Fibroblast of lung (primary cell): ENCODE measurements at regions not wholly inside any gene's neighbourhood (a gene's known extent, or its start where the extent isn't known, plus 50 kb on each side); places are given as distances from the start of the nearest gene placed in this dataset.

Experiments
- DNase-seq, 2 donors: peaks; one replicate each; pipeline versions ENCODE4 v3.0.0 to v3.0.0-alpha.2; 2010; ENCODE audit warnings: low read depth in 2 of 2
- H2AFZ ChIP-seq: 2 replicates; pipeline ENCODE4 v1.5.1; 2012; ENCODE audit warnings: low read length, control low read depth, inconsistent platforms
- H3K27ac ChIP-seq: 2 replicates; pipeline ENCODE4 v1.5.1; 2011; ENCODE audit warnings: low read length, control low read depth; ENCODE audit not compliant: insufficient read depth
- H3K27me3 ChIP-seq: 2 replicates; pipeline ENCODE4 v1.5.1; 2011; ENCODE audit warnings: mild to moderate bottlenecking, low read length; ENCODE audit not compliant: control insufficient read depth, insufficient read depth
- H3K36me3 ChIP-seq: 2 replicates; pipeline ENCODE4 v1.5.1; 2011; ENCODE audit warnings: low read length; ENCODE audit not compliant: control insufficient read depth, insufficient read depth
- H3K4me1 ChIP-seq: 2 replicates; pipeline ENCODE4 v1.5.1; 2011; ENCODE audit warnings: low read length; ENCODE audit not compliant: control insufficient read depth, insufficient read depth; ENCODE audit errors: extremely low read depth
- H3K4me2 ChIP-seq: 2 replicates; pipeline ENCODE4 v1.5.1; 2011; ENCODE audit warnings: low read length, control low read depth; ENCODE audit not compliant: insufficient read depth; ENCODE audit errors: extremely low read depth
- H3K4me3 ChIP-seq, 4 experiments: fragments of 200-600 bp in 1 of 4; sonication (generic) in 1 of 4; replicated peaks in 1 of 4; 2 replicates each; pipeline ENCODE4 v1.5.1; 2011 to 2016; ENCODE audit warnings: low read length in 4 of 4, low read depth in 3 of 4, mild to moderate bottlenecking in 3 of 4, control low read depth in 2 of 4, inconsistent platforms in 1 of 4, mixed read lengths in 1 of 4; ENCODE audit not compliant: insufficient read depth in 1 of 4; ENCODE audit errors: control extremely low read depth in 1 of 4
- H3K79me2 ChIP-seq: 2 replicates; pipeline ENCODE4 v1.5.1; 2012; ENCODE audit warnings: mild to moderate bottlenecking, low read length, inconsistent platforms; ENCODE audit not compliant: control insufficient read depth, insufficient read depth
- H3K9ac ChIP-seq: 2 replicates; pipeline ENCODE4 v1.5.1; 2011; ENCODE audit warnings: mild to moderate bottlenecking, low read length, control low read depth; ENCODE audit not compliant: insufficient read depth
- H3K9me3 ChIP-seq: 2 replicates; pipeline ENCODE4 v1.5.1; 2012; ENCODE audit warnings: low read depth, low read length; ENCODE audit not compliant: control insufficient read depth, insufficient read depth
- H4K20me1 ChIP-seq: 2 replicates; pipeline ENCODE4 v1.5.1; 2011; ENCODE audit warnings: low read length; ENCODE audit not compliant: control insufficient read depth, insufficient read depth; ENCODE audit errors: extremely low read depth
- EZH2 ChIP-seq: IDR thresholded peaks from 2 replicates; pipeline ENCODE4 v1.5.1; 2012; ENCODE audit warnings: low read length, control low read depth, mild to moderate bottlenecking; ENCODE audit errors: missing control alignments
- TF ChIP-seq, protein P1 (sequence below), 2 donors: IDR thresholded peaks in 1 of 2; conservative IDR thresholded peaks in 1 of 2; 1 replicate in 1 of 2; 2 replicates in 1 of 2; pipeline ENCODE4 v1.5.1; 2011 to 2012; ENCODE audit warnings: low read length in 2 of 2, control low read depth in 1 of 2, inconsistent platforms in 1 of 2, low read depth in 1 of 2, mild to moderate bottlenecking in 1 of 2

DNA sequence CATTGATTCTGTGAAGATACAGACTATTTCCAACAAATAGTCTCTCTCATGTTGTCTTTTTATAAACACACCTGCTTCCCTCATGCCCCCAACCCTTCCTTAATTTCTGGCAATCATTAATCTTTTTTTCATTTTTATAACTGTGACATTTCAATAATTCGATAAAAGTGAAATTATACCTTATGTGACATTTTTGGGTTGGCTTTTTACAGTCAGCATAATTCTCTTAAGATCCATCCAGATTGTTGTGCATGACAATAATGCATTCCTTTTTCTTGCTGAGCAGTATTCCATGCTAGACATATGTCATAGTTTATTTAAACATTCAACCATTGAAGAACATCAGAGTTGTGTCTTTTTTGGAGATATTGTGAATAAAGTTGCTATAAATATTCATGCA, 541.8 kb upstream of the VRK2 start:
- no peak overlapping the region for H3K4me2 ChIP-seq
- no peak overlapping the region for H3K9ac ChIP-seq
- H3K27ac ChIP-seq: no peak overlapping the region
- no peaks in the 10 kb centered on the region for H3K27me3 ChIP-seq
- no peaks in the 10 kb centered on the region for H3K4me1 ChIP-seq
- no peak for DNase-seq
- TF ChIP-seq, protein P1, sequence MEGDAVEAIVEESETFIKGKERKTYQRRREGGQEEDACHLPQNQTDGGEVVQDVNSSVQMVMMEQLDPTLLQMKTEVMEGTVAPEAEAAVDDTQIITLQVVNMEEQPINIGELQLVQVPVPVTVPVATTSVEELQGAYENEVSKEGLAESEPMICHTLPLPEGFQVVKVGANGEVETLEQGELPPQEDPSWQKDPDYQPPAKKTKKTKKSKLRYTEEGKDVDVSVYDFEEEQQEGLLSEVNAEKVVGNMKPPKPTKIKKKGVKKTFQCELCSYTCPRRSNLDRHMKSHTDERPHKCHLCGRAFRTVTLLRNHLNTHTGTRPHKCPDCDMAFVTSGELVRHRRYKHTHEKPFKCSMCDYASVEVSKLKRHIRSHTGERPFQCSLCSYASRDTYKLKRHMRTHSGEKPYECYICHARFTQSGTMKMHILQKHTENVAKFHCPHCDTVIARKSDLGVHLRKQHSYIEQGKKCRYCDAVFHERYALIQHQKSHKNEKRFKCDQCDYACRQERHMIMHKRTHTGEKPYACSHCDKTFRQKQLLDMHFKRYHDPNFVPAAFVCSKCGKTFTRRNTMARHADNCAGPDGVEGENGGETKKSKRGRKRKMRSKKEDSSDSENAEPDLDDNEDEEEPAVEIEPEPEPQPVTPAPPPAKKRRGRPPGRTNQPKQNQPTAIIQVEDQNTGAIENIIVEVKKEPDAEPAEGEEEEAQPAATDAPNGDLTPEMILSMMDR (conservative IDR thresholded peaks at IDR 0.05 in 1 of 2, IDR thresholded peaks at IDR 0.05 in 1 of 2; ENCODE audit: low read depth in 1 of 2, low read length in 2 of 2): no peak
- TF ChIP-seq EZH2: no peak
- no peak overlapping the region for H2AFZ ChIP-seq
- H4K20me1 ChIP-seq: no peaks in the 10 kb centered on the region
- no peaks in the 10 kb centered on the region for H3K36me3 ChIP-seq
- H3K79me2 ChIP-seq: no peaks in the 10 kb centered on the region
- H3K9me3 ChIP-seq: no peaks in the 10 kb centered on the region
- H3K4me3 ChIP-seq: no peak overlapping the region

DNA sequence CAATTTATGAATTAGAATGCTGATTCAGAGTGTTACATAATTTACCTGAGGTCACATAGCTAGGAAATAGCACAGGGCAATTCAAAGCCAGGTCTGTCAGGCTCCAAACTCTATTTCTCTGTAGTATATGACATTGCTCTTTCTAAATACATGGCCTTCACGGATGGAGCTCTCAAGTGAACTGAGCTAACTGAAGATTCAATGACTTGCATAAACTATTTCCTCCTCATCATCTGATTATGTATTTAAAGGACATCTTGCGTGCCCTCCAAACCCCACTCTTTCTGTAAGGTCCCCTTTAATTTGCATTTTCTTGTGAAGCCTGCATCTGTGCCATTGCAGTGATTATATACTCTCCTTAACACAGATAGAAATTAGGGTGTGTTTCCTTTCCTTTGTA, 537.4 kb upstream of the VRK2 start:
- DNase-seq: no peak
- Histone ChIP-seq H2AFZ (no peak overlapping the region), H3K9me3 (no peaks in the 10 kb centered on the region), H3K4me2 (no peak overlapping the region), H3K9ac (no peak overlapping the region), H3K36me3 (no peaks in the 10 kb centered on the region), H3K79me2 (no peaks in the 10 kb centered on the region), H3K27ac (no peak overlapping the region), H4K20me1 (no peaks in the 10 kb centered on the region), H3K4me3 (no peak overlapping the region), H3K4me1 (no peaks in the 10 kb centered on the region), H3K27me3 (no peaks in the 10 kb centered on the region)
- TF ChIP-seq, protein P1 (conservative IDR thresholded peaks at IDR 0.05 in 1 of 2, IDR thresholded peaks at IDR 0.05 in 1 of 2; ENCODE audit: low read depth in 1 of 2, low read length in 2 of 2): no peak
- no peak for TF ChIP-seq EZH2

DNA sequence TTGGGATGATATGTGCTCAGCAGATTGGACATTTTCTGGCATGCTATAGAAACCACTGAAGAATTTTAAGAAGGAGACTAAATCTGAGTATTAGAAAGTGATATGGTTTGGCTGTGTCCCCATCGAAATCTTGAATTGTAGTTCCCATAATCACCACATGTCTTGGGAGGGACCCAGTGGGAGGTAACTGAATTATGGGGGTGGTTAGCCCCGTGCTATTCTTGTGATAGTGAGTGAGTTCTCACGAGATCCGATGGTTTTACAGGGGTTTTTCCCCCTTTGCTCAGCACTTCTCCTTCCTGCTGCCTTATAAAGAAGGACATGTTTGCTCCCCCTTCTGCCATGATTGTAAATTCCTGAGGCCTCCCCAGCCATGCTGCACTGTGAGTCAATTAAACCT, 535.9 kb upstream of the VRK2 start:
- Histone ChIP-seq H4K20me1 (no peaks in the 10 kb centered on the region), H3K27me3 (no peaks in the 10 kb centered on the region), H3K27ac (no peak overlapping the region), H3K9ac (no peak overlapping the region), H3K4me2 (no peak overlapping the region), H3K4me1 (no peaks in the 10 kb centered on the region), H3K36me3 (no peaks in the 10 kb centered on the region), H3K9me3 (no peaks in the 10 kb centered on the region), H2AFZ (no peak overlapping the region), H3K79me2 (no peaks in the 10 kb centered on the region), H3K4me3 (no peak overlapping the region)
- DNase-seq: no peak
- TF ChIP-seq, protein P1 (conservative IDR thresholded peaks at IDR 0.05 in 1 of 2, IDR thresholded peaks at IDR 0.05 in 1 of 2; ENCODE audit: low read depth in 1 of 2, low read length in 2 of 2): no peak
- no peak for TF ChIP-seq EZH2
